Spleen (tissue), 7 donors: ENCODE measurements at regions not wholly inside any gene's neighbourhood (a gene's known extent, or its start where the extent isn't known, plus 50 kb on each side); places are given as distances from the start of the nearest gene placed in this dataset.

Experiments
- CTCF ChIP-seq, 11 experiments: fragments of 200-600 bp in 7 of 11; fragments of 450-650 bp in 4 of 11; sonication (generic) in 4 of 11; IDR thresholded peaks in 8 of 11; conservative IDR thresholded peaks in 3 of 11; 1 replicate in 7 of 11; 2 replicates in 4 of 11; pipeline versions ENCODE4 v1.4.0 to v1.8.0; 2016 to 2021; ENCODE audit warnings: antibody characterized with exemption in 11 of 11, inconsistent platforms in 4 of 11, mild to moderate bottlenecking in 1 of 11
- POLR2A ChIP-seq, 3 donors: fragments of 450-650 bp; IDR thresholded peaks; one replicate each; pipeline ENCODE4 v1.5.1; 2017; ENCODE audit warnings: antibody characterized with exemption in 3 of 3, mild to moderate bottlenecking in 1 of 3
- POLR2AphosphoS5 ChIP-seq, 3 donors: sonication (generic); formaldehyde crosslinking; IDR thresholded peaks; one replicate each; pipeline ENCODE4 v1.5.1; 2017; ENCODE audit warnings: antibody characterized with exemption in 3 of 3
- donor health status: DM: no; HTN: no; CAD: no; lungs with moderate emphysema.
- donor health status: DM: no; HTN: no; CAD: no.
- donor health status: DM: no; HTN: no; CAD: no.

DNA sequence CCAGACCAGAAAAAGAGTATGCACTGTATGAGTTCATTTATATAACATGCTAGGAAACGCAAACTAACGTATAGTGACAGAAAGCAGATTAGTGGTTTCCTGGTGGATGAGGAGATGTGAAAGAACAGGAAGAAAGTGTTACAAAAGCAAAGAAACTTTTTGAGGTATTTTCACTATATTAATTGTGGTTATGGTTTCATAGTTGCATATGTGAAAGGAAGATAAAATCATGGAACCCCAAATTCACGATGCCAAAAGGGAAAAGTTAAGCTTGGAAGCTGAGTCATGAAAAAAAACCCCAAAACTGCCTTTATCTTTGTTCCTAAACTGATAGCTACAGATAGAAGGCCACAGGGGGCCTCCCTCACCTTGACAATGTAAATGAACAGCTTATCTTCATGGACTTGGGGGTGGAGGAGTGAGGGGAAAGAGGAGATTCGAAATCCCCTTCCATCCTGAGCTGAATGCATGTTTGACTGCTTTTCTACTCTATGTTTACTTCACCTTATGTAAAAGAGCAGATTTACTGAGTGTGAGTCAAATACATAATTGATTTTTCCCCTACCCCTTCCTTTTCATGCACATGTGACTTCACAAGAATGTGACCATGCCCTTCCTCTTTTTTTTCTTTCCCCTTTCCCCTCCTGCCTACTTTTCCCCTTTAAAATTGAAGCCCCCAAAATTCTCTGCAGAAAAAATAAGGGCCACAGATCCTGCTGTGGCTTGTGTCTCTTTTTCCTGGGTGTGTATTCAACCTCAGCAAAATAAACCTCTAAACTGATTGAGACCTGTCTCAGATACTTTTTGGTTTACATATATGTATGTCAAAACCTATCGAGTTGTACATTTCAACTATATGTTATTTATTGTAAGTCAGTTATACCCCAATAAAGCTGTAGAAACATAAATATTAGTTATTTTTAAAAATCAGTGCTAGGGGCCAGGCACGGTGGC lies 100.1 kb upstream of the TLK1 start:
- TF ChIP-seq CTCF (IDR thresholded peaks at IDR 0.05 in 8 of 11, conservative IDR thresholded peaks at IDR 0.05 in 3 of 11) (no peak), POLR2AphosphoS5 (IDR thresholded peaks at IDR 0.05) (no peak), POLR2A (IDR thresholded peaks at IDR 0.05) (no peak)
